Liver (tissue), 7 donors: ENCODE measurements at regions not wholly inside any gene's neighbourhood (a gene's known extent, or its start where the extent isn't known, plus 50 kb on each side); places are given as distances from the start of the nearest gene placed in this dataset.

ENCODE experiments used
- DNase-seq: peaks from one replicate; pipeline ENCODE4 v3.0.0-alpha.2; 2017; ENCODE audit warnings: low spot score
- H3K27ac ChIP-seq, 2 donors: one replicate each; pipeline ENCODE4 v1.7.0; 2013; ENCODE audit warnings: inconsistent platforms in 2 of 2, low read length in 2 of 2, control low read depth in 1 of 2, low read depth in 1 of 2, mild to moderate bottlenecking in 1 of 2
- H3K27me3 ChIP-seq, 4 donors: one replicate each; pipeline versions ENCODE4 v1.6.1 to v1.7.0; 2013; ENCODE audit warnings: low read length in 3 of 4, inconsistent platforms in 1 of 4, mild to moderate bottlenecking in 1 of 4, moderate library complexity in 1 of 4; ENCODE audit not compliant: control insufficient read depth in 4 of 4, insufficient read depth in 4 of 4
- H3K36me3 ChIP-seq, 4 donors: one replicate each; pipeline versions ENCODE4 v1.6.1 to v1.7.0; 2013; ENCODE audit warnings: low read length in 3 of 4, mild to moderate bottlenecking in 3 of 4, low read depth in 1 of 4, moderate library complexity in 1 of 4; ENCODE audit not compliant: control insufficient read depth in 4 of 4, insufficient read depth in 3 of 4
- H3K4me1 ChIP-seq, 4 donors: one replicate each; pipeline versions ENCODE4 v1.6.1 to v1.7.0; 2013; ENCODE audit warnings: low read length in 3 of 4, mild to moderate bottlenecking in 3 of 4, moderate library complexity in 1 of 4; ENCODE audit not compliant: control insufficient read depth in 4 of 4, insufficient read depth in 4 of 4
- H3K4me3 ChIP-seq, 3 donors: one replicate each; pipeline versions ENCODE4 v1.6.1 to v1.7.0; 2013; ENCODE audit warnings: low read length in 3 of 3, control low read depth in 1 of 3, low read depth in 1 of 3, mild to moderate bottlenecking in 1 of 3
- H3K9ac ChIP-seq, 2 donors: one replicate each; pipeline ENCODE4 v1.7.0; 2013; ENCODE audit warnings: low read length in 2 of 2, mild to moderate bottlenecking in 2 of 2, moderate library complexity in 2 of 2, control low read depth in 1 of 2, low read depth in 1 of 2
- H3K9me3 ChIP-seq, 4 donors: one replicate each; pipeline versions ENCODE4 v1.6.1 to v1.7.0; 2013; ENCODE audit warnings: low read length in 3 of 4; ENCODE audit not compliant: control insufficient read depth in 4 of 4
- EGR1 ChIP-seq, 2 donors: IDR thresholded peaks; 2 replicates each; pipeline ENCODE4 v1.6.1; 2016 to 2018; ENCODE audit warnings: antibody characterized with exemption in 2 of 2, low read depth in 2 of 2
- FOXA1 ChIP-seq: IDR thresholded peaks from 2 replicates; pipeline ENCODE4 v1.6.1; 2016; ENCODE audit warnings: antibody characterized with exemption
- HNF4A ChIP-seq, 2 donors: conservative IDR thresholded peaks; 2 replicates each; pipeline ENCODE4 v1.6.1; 2016; ENCODE audit warnings: antibody characterized with exemption in 2 of 2, mild to moderate bottlenecking in 2 of 2
- HNF4G ChIP-seq: IDR thresholded peaks from 2 replicates; pipeline ENCODE4 v1.6.1; 2016; ENCODE audit warnings: antibody characterized with exemption
- JUND ChIP-seq, 2 donors: IDR thresholded peaks; 2 replicates each; pipeline ENCODE4 v1.6.1; 2016; ENCODE audit warnings: antibody characterized with exemption in 2 of 2
- RAD21 ChIP-seq, 2 donors: IDR thresholded peaks; 2 replicates each; pipeline ENCODE4 v1.6.1; 2016; ENCODE audit warnings: antibody characterized with exemption in 2 of 2, mild to moderate bottlenecking in 2 of 2
- RXRA ChIP-seq, 2 donors: IDR thresholded peaks; 2 replicates each; pipeline ENCODE4 v1.6.1; 2017 to 2018; ENCODE audit warnings: antibody characterized with exemption in 2 of 2, mild to moderate bottlenecking in 1 of 2
- SP1 ChIP-seq: IDR thresholded peaks from 2 replicates; pipeline ENCODE4 v1.6.1; 2018; ENCODE audit warnings: antibody characterized with exemption, mild to moderate bottlenecking
- TAF1 ChIP-seq: conservative IDR thresholded peaks from 2 replicates; pipeline ENCODE4 v1.6.1; 2016; ENCODE audit warnings: antibody characterized with exemption, mild to moderate bottlenecking
- YY1 ChIP-seq: IDR thresholded peaks from 2 replicates; pipeline ENCODE4 v1.6.1; 2016; ENCODE audit warnings: antibody characterized with exemption, mild to moderate bottlenecking
- WGBS: extraction: QIAGEN DNeasy Blood & Tissue Kit; methylation state at CpG from one replicate; pipeline ENCODE4 v1.1.7; 2013; 5-methylcytosine and 5-hydroxymethylcytosine counted together
- TF ChIP-seq, protein P1 (sequence below): IDR thresholded peaks from 2 replicates; pipeline ENCODE4 v1.6.1; 2016; ENCODE audit warnings: antibody characterized with exemption, mild to moderate bottlenecking
- TF ChIP-seq, protein P2 (sequence below): IDR thresholded peaks from 2 replicates; pipeline ENCODE4 v1.6.1; 2016; ENCODE audit warnings: antibody characterized with exemption
- TF ChIP-seq, protein P3 (sequence below): IDR thresholded peaks from 2 replicates; pipeline ENCODE4 v1.6.1; 2016; ENCODE audit warnings: antibody characterized with exemption
- TF ChIP-seq, protein P4 (sequence below): IDR thresholded peaks from 2 replicates; pipeline ENCODE4 v1.6.1; 2016; ENCODE audit warnings: antibody characterized with exemption
- donor health status: healthy.
- donor health status: healthy.
- donor health status: healthy.
- donor health status: healthy.

DNA sequence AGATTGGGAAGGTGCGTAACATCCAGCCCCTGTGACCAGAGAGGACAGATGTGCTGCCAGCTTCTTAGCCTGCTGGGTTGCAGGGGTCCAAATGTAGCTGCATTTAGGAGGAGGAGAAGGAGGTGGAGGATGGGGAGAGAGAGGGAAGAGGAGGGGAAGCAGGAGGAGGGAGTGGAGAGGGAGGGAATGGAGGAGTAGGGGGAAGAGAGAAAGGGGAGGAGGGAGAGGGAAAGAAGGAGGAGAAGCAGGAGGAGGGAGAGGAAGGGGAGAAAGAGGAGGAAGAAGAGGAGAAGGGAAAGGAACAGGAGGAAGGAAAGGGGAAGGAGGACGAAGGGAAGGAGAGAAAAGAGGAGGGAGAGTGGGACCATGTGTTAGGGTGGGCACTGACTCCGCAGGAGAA is 108.6 kb downstream of the ABCC12 start:
- H3K9me3 ChIP-seq = no peaks in the 10 kb centered on the region
- TF ChIP-seq, protein P1, sequence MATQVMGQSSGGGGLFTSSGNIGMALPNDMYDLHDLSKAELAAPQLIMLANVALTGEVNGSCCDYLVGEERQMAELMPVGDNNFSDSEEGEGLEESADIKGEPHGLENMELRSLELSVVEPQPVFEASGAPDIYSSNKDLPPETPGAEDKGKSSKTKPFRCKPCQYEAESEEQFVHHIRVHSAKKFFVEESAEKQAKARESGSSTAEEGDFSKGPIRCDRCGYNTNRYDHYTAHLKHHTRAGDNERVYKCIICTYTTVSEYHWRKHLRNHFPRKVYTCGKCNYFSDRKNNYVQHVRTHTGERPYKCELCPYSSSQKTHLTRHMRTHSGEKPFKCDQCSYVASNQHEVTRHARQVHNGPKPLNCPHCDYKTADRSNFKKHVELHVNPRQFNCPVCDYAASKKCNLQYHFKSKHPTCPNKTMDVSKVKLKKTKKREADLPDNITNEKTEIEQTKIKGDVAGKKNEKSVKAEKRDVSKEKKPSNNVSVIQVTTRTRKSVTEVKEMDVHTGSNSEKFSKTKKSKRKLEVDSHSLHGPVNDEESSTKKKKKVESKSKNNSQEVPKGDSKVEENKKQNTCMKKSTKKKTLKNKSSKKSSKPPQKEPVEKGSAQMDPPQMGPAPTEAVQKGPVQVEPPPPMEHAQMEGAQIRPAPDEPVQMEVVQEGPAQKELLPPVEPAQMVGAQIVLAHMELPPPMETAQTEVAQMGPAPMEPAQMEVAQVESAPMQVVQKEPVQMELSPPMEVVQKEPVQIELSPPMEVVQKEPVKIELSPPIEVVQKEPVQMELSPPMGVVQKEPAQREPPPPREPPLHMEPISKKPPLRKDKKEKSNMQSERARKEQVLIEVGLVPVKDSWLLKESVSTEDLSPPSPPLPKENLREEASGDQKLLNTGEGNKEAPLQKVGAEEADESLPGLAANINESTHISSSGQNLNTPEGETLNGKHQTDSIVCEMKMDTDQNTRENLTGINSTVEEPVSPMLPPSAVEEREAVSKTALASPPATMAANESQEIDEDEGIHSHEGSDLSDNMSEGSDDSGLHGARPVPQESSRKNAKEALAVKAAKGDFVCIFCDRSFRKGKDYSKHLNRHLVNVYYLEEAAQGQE = no peak
- TF ChIP-seq, protein P2, sequence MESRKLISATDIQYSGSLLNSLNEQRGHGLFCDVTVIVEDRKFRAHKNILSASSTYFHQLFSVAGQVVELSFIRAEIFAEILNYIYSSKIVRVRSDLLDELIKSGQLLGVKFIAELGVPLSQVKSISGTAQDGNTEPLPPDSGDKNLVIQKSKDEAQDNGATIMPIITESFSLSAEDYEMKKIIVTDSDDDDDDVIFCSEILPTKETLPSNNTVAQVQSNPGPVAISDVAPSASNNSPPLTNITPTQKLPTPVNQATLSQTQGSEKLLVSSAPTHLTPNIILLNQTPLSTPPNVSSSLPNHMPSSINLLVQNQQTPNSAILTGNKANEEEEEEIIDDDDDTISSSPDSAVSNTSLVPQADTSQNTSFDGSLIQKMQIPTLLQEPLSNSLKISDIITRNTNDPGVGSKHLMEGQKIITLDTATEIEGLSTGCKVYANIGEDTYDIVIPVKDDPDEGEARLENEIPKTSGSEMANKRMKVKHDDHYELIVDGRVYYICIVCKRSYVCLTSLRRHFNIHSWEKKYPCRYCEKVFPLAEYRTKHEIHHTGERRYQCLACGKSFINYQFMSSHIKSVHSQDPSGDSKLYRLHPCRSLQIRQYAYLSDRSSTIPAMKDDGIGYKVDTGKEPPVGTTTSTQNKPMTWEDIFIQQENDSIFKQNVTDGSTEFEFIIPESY = no peak
- TF ChIP-seq RXRA (IDR thresholded peaks at IDR 0.05) (no peak), TAF1 (no peak), JUND (IDR thresholded peaks at IDR 0.05) (no peak), YY1 (no peak), SP1 (no peak), EGR1 (IDR thresholded peaks at IDR 0.05; ENCODE audit: low read depth in 2 of 2) (no peak), RAD21 (IDR thresholded peaks at IDR 0.05) (no peak), HNF4A (conservative IDR thresholded peaks at IDR 0.05) (no peak), HNF4G (no peak)
- TF ChIP-seq, protein P3, sequence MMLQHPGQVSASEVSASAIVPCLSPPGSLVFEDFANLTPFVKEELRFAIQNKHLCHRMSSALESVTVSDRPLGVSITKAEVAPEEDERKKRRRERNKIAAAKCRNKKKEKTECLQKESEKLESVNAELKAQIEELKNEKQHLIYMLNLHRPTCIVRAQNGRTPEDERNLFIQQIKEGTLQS = no peak
- TF ChIP-seq, protein P4, sequence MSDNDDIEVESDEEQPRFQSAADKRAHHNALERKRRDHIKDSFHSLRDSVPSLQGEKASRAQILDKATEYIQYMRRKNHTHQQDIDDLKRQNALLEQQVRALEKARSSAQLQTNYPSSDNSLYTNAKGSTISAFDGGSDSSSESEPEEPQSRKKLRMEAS = no peak
- no peak overlapping the region for H3K27ac ChIP-seq
- H3K36me3 ChIP-seq = no peaks in the 10 kb centered on the region
- WGBS = 78% methylated on average over 3 of the region's 3 CpGs
- H3K4me1 ChIP-seq = no peaks in the 10 kb centered on the region
- H3K9ac ChIP-seq = no peak overlapping the region
- peaks cover 0 to 2% (median 0%) of the 10 kb centered on the region in 4 donors for H3K27me3 ChIP-seq
- DNase-seq = no peak
- no peak overlapping the region for H3K4me3 ChIP-seq

DNA sequence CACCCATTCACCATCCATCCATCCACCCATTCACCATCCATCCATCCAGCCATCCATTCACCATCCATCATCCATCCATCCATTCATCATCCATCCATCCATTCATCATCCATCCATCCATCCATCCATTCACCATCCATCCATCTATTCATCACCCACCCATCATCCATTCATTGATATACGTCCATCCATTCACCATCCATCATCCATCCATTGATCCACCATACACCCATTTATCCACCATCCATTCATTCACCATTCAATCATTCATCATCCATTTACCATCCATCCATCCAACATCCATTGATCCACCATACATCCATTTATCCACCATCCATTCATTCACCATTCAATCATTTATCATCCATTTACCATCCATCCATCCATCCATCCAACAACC is 111.7 kb downstream of the ABCC12 start:
- Histone ChIP-seq H3K4me3 (no peak overlapping the region), H3K9me3 (no peaks in the 10 kb centered on the region), H3K9ac (no peak overlapping the region), H3K4me1 (no peaks in the 10 kb centered on the region), H3K27me3 (peaks cover 0 to 2% (median 0%) of the 10 kb centered on the region in 4 donors), H3K27ac (no peak overlapping the region), H3K36me3 (no peaks in the 10 kb centered on the region)
- 62% methylated on average over 1 of the region's 1 CpG for WGBS
- DNase-seq = no peak
- TF ChIP-seq, protein P4 = no peak
- TF ChIP-seq HNF4G (no peak), EGR1 (IDR thresholded peaks at IDR 0.05; ENCODE audit: low read depth in 2 of 2) (no peak), FOXA1 (no peak), JUND (IDR thresholded peaks at IDR 0.05) (no peak)
- TF ChIP-seq, protein P3 = no peak
